ENCODE measurements at regions not wholly inside any gene's neighbourhood (a gene's known extent, or its start where the extent isn't known, plus 50 kb on each side); places are given as distances from the start of the nearest gene placed in this dataset.

GRCh38 chr2:204486805-204487204, 58.5 kb upstream of the PARD3B start:
- no peak for DNase-seq (ENCODE audit: low read depth)

GRCh38 chr2:204487447-204488229, 57.6 kb upstream of the PARD3B start:
- no peak for DNase-seq (ENCODE audit: low read depth)

DNA sequence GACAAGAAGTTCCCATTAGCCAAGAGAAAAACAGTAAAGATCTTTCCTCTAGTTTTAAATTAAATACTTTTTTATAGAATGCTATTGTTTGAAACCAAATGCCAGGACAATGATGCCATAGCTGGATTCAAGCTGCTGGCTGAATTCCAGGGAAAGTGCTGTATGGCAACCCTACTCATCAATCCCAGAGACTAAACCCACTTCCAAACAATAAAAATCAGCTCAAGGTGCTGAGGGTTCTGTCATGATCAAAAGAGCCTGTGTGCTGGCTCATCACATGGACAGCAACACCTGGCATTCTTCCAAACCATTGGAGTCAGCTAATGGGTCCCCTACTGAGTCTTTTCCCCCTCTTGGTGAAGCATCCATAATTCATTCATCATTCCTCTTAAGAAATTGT, 53.7 kb upstream of the PARD3B start:
- no peak for DNase-seq (ENCODE audit: low read depth)

DNA sequence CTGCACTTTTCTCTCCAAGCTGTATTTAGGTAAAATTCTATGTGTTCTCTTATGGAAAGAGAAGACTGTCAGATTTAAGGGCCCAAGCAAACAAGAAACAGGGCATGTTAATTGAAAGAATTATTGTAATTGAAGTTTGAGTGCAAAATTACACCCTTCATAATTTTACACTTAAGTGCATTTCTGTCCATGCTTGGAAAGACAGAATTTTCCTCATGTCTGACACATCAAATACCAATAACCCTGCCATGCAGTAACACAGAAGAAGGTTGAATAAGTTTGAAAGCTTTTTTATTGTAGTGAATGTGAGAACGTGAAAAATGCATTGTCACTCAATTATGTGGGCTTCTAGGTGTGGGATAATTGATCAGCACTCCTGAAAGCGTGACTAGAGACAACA, 52.9 kb upstream of the PARD3B start:
- no peak for DNase-seq (ENCODE audit: low read depth)

DNA sequence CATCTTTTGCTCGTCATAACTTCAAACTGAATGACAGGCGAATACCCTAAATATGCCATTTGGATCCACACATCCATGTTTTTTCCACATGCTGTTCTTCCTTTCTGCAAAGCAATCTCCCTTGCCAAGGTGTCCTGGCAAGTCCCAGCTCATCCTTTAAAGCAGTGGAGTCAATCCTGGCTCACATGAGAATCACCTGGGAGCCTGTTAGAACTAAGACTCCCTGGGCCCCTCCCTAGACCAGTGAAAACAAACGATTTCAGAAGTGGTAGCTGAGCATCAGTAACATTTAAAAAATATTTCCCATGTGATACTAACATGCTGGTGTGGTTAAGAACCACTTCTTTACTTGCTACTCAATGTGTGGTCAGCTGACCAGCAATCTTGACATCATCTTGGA, 50.6 kb upstream of the PARD3B start:
- DNase-seq (ENCODE audit: low read depth) = no peak

- no peak for DNase-seq (ENCODE audit: low read depth)
Observed at GRCh38 chr2:204495381-204495780, 49.9 kb upstream of the PARD3B start.

All from stimulated activated CD4-positive, alpha-beta T cell treated with anti-CD3 and anti-CD28 coated beads, Interleukin-2, amount 100 ng/mL, for 4 hours (primary cell).